ENCODE measurements at regions not wholly inside any gene's neighbourhood (a gene's known extent, or its start where the extent isn't known, plus 50 kb on each side); places are given as distances from the start of the nearest gene placed in this dataset.

DNA sequence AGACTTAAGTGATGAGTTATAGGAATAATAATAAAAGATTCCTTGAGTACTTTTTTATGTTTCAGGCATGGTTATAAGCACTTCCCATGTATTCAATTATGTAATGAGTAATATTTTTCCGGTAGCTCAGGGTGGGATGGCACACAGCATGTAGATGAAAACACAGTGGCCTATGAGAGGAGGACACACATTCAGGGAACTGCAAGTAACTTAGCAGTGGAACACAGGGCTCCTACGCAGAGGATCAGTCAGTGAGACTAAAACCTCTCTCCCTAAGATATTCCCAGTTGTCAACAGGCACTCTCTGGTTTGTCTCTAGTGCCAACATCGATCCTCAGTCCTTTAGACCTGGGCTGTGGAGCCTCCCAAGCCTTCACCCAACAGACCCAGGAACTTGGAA lies 219.4 kb downstream of the DIO2 start:
- Mint-ChIP-seq H3K4me1 (ENCODE audit: low read depth) (no peaks in the 10 kb centered on the region), H3K9me3 (no peaks in the 10 kb centered on the region), H3K27me3 (ENCODE audit: low read depth) (no peaks in the 10 kb centered on the region), H3K4me3 (no peak overlapping the region), H3K36me3 (ENCODE audit: low read depth) (no peaks in the 10 kb centered on the region), H3K27ac (no peak overlapping the region)
- DNase-seq: no peak
- intact Hi-C loops (cut with micrococcal nuclease): no loop called here
- CTCF ChIA-PET: no interaction called here

DNA sequence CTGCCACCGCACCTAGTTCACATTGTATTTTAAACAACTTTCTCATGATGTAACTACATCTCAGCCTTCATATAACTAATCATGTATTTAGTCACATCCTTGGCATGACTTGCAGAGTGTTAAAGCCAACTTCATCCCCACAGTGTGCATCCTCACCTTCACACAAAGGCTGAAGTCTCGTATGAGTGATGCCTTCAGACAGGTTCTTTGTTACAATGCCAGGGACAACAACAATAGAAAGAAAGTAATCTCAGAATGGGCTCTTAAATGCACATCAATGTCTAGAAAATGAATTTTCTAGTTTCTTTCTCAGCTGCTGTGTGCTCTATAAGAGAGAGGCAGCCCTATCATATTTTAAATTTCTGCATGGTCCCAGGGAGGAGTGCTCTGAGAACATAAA lies 221.3 kb downstream of the DIO2 start:
- DNase-seq: no peak
- intact Hi-C loops (cut with micrococcal nuclease): no loop called here
- Mint-ChIP-seq H3K27ac (no peak overlapping the region), H3K4me3 (no peak overlapping the region), H3K9me3 (no peaks in the 10 kb centered on the region), H3K27me3 (ENCODE audit: low read depth) (no peaks in the 10 kb centered on the region), H3K36me3 (ENCODE audit: low read depth) (no peaks in the 10 kb centered on the region), H3K4me1 (ENCODE audit: low read depth) (no peaks in the 10 kb centered on the region)
- CTCF ChIA-PET: no interaction called here

- intact Hi-C loops (cut with micrococcal nuclease): no loop called here
- Mint-ChIP-seq H3K36me3 (ENCODE audit: low read depth) (no peaks in the 10 kb centered on the region), H3K4me1 (ENCODE audit: low read depth) (no peaks in the 10 kb centered on the region), H3K9me3 (peaks cover 2% of the 10 kb centered on the region), H3K27ac (no peak overlapping the region), H3K27me3 (ENCODE audit: low read depth) (no peaks in the 10 kb centered on the region), H3K4me3 (no peak overlapping the region)
- no peak for DNase-seq
- CTCF ChIA-PET: no interaction called here
Observed at GRCh38 chr14:79986251-79986650, 225.1 kb downstream of the DIO2 start.

GRCh38 chr14:79972230-79972629 lies 239.1 kb downstream of the DIO2 start:
- intact Hi-C loops (cut with micrococcal nuclease): no loop called here
- no peak overlapping the region for H3K4me3 Mint-ChIP-seq
- H3K27ac Mint-ChIP-seq: no peak overlapping the region
- no peaks in the 10 kb centered on the region for H3K9me3 Mint-ChIP-seq
- CTCF ChIA-PET: no interaction called here
- no peak for DNase-seq
- no peaks in the 10 kb centered on the region for H3K4me1 Mint-ChIP-seq (ENCODE audit: low read depth)
- H3K27me3 Mint-ChIP-seq (ENCODE audit: low read depth): no peaks in the 10 kb centered on the region
- H3K36me3 Mint-ChIP-seq (ENCODE audit: low read depth): no peaks in the 10 kb centered on the region

GRCh38 chr14:79971330-79971729 lies 240.0 kb downstream of the DIO2 start:
- Mint-ChIP-seq H3K9me3 (no peaks in the 10 kb centered on the region), H3K27me3 (ENCODE audit: low read depth) (no peaks in the 10 kb centered on the region), H3K27ac (no peak overlapping the region), H3K4me1 (ENCODE audit: low read depth) (no peaks in the 10 kb centered on the region), H3K36me3 (ENCODE audit: low read depth) (no peaks in the 10 kb centered on the region), H3K4me3 (no peak overlapping the region)
- DNase-seq: no peak
- CTCF ChIA-PET: interaction anchor here (0.6 kb wide), 1 partner anchor 53 kb away, joined by 3 read pairs; no protein-coding TSS in a partner anchor
- intact Hi-C loops (cut with micrococcal nuclease): no loop called here

- H3K4me3 Mint-ChIP-seq: no peak overlapping the region
- no peak overlapping the region for H3K27ac Mint-ChIP-seq
- H3K4me1 Mint-ChIP-seq (ENCODE audit: low read depth): no peaks in the 10 kb centered on the region
- H3K36me3 Mint-ChIP-seq (ENCODE audit: low read depth): no peaks in the 10 kb centered on the region
- peaks cover 7% of the 10 kb centered on the region for H3K9me3 Mint-ChIP-seq
- H3K27me3 Mint-ChIP-seq (ENCODE audit: low read depth): no peaks in the 10 kb centered on the region
- DNase-seq: no peak
- intact Hi-C loops (cut with micrococcal nuclease): no loop called here
- CTCF ChIA-PET: no interaction called here
Observed at GRCh38 chr14:79967453-79967852, 243.9 kb downstream of the DIO2 start.

- CTCF ChIA-PET: interaction anchor here (0.6 kb wide), 1 partner anchor 226 kb away, joined by 3 read pairs; no protein-coding TSS in a partner anchor
- Mint-ChIP-seq H3K36me3 (ENCODE audit: low read depth) (no peaks in the 10 kb centered on the region), H3K4me1 (ENCODE audit: low read depth) (no peaks in the 10 kb centered on the region)
Observed at GRCh38 chr14:79967001-79967400, 244.3 kb downstream of the DIO2 start.

GRCh38 chr14:79965896-79966295 lies 245.4 kb downstream of the DIO2 start:
- CTCF ChIA-PET: no interaction called here
- no peaks in the 10 kb centered on the region for H3K36me3 Mint-ChIP-seq (ENCODE audit: low read depth)
- H3K9me3 Mint-ChIP-seq: peaks cover 9% of the 10 kb centered on the region
- DNase-seq: no peak
- H3K4me3 Mint-ChIP-seq: no peak overlapping the region
- H3K27me3 Mint-ChIP-seq (ENCODE audit: low read depth): no peaks in the 10 kb centered on the region
- no peaks in the 10 kb centered on the region for H3K4me1 Mint-ChIP-seq (ENCODE audit: low read depth)
- intact Hi-C loops (cut with micrococcal nuclease): no loop called here
- H3K27ac Mint-ChIP-seq: no peak overlapping the region

More at GRCh38 chr14:79967001-79967400, 244.3 kb downstream of the DIO2 start:
- no peak for DNase-seq
- no peaks in the 10 kb centered on the region for H3K27me3 Mint-ChIP-seq (ENCODE audit: low read depth)
- peaks cover 9% of the 10 kb centered on the region for H3K9me3 Mint-ChIP-seq
- H3K4me3 Mint-ChIP-seq: no peak overlapping the region
- intact Hi-C loops (cut with micrococcal nuclease): no loop called here
- H3K27ac Mint-ChIP-seq: no peak overlapping the region

DNA sequence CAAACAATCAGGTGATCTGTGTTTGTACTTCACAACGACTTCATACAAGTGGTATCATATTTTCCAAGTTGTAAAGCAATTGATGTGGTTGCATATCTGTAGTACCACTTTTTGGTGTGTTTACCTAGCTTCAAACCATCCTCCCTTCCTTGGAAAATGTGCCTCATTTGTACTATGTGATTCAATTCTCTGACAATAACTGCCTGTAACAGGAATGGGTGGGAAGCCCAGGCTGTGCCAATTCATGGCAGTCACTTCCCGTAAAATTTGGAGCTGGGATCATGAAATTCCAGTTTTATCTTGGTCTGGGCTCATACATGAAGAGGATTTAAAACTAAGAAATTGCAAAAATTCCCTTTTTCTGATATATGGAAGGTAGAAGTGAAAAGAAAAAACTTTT lies 250.1 kb downstream of the DIO2 start:
- Mint-ChIP-seq H3K27me3 (ENCODE audit: low read depth) (no peaks in the 10 kb centered on the region), H3K9me3 (peaks cover 26% of the 10 kb centered on the region), H3K36me3 (ENCODE audit: low read depth) (no peaks in the 10 kb centered on the region), H3K27ac (no peak overlapping the region), H3K4me3 (no peak overlapping the region), H3K4me1 (ENCODE audit: low read depth) (no peaks in the 10 kb centered on the region)
- CTCF ChIA-PET: interaction anchor here (0.5 kb wide), 1 partner anchor 183 kb away, joined by 3 read pairs; no protein-coding TSS in a partner anchor
- intact Hi-C loops (cut with micrococcal nuclease): no loop called here
- DNase-seq: no peak

DNA sequence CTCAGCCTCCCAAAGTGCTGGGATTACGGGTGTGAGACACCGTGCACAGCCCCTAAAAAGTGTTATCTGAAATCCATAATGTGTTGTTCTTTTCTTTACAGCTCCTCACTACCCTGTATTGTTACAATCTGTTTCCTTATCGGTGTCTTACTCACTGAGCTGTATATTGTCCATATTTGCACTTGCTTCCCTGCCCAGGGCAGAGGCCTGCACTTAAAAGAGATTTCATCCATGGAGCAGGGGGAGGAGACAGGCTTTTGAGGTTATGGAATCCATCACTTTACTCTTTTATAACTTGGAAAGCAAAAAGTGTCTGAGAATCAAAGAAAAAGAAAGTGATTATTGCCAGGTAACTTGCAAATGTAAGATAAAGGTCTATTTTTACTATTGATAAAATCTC lies 251.0 kb downstream of the DIO2 start:
- Mint-ChIP-seq H3K27ac (no peak overlapping the region), H3K4me1 (ENCODE audit: low read depth) (no peaks in the 10 kb centered on the region), H3K4me3 (no peak overlapping the region), H3K9me3 (peaks cover 34% of the 10 kb centered on the region), H3K27me3 (ENCODE audit: low read depth) (no peaks in the 10 kb centered on the region), H3K36me3 (ENCODE audit: low read depth) (no peaks in the 10 kb centered on the region)
- CTCF ChIA-PET: no interaction called here
- no peak for DNase-seq
- intact Hi-C loops (cut with micrococcal nuclease): no loop called here

GRCh38 chr14:79951572-79951971 lies 259.7 kb downstream of the DIO2 start:
- Mint-ChIP-seq H3K27ac (no peak overlapping the region), H3K4me1 (ENCODE audit: low read depth) (no peaks in the 10 kb centered on the region), H3K27me3 (ENCODE audit: low read depth) (no peaks in the 10 kb centered on the region), H3K4me3 (no peak overlapping the region), H3K36me3 (ENCODE audit: low read depth) (no peaks in the 10 kb centered on the region), H3K9me3 (peaks cover 27% of the 10 kb centered on the region)
- intact Hi-C loops (cut with micrococcal nuclease): no loop called here
- CTCF ChIA-PET: no interaction called here
- DNase-seq: no peak

GRCh38 chr14:79949906-79950305 lies 261.4 kb downstream of the DIO2 start:
- Mint-ChIP-seq H3K9me3 (peaks cover 12% of the 10 kb centered on the region), H3K36me3 (ENCODE audit: low read depth) (no peaks in the 10 kb centered on the region), H3K27ac (no peak overlapping the region), H3K27me3 (ENCODE audit: low read depth) (no peaks in the 10 kb centered on the region), H3K4me3 (no peak overlapping the region), H3K4me1 (ENCODE audit: low read depth) (no peaks in the 10 kb centered on the region)
- CTCF ChIA-PET: no interaction called here
- intact Hi-C loops (cut with micrococcal nuclease): no loop called here
- DNase-seq: no peak

- no peak overlapping the region for H3K4me3 Mint-ChIP-seq
- H3K27ac Mint-ChIP-seq: no peak overlapping the region
- H3K4me1 Mint-ChIP-seq (ENCODE audit: low read depth): no peaks in the 10 kb centered on the region
- H3K9me3 Mint-ChIP-seq: peaks cover 4% of the 10 kb centered on the region
- no peaks in the 10 kb centered on the region for H3K27me3 Mint-ChIP-seq (ENCODE audit: low read depth)
- intact Hi-C loops (cut with micrococcal nuclease): no loop called here
- CTCF ChIA-PET: no interaction called here
- no peaks in the 10 kb centered on the region for H3K36me3 Mint-ChIP-seq (ENCODE audit: low read depth)
- DNase-seq: no peak
Observed at GRCh38 chr14:79947440-79948054, 263.8 kb downstream of the DIO2 start.
